ENCODE measurements at regions not wholly inside any gene's neighbourhood (a gene's known extent, or its start where the extent isn't known, plus 50 kb on each side); places are given as distances from the start of the nearest gene placed in this dataset.

GRCh38 chr2:240227538-240228428, 87.3 kb upstream of the OTOS start:
- peak; percentile 56 for DNase-seq

GRCh38 chr2:240229005-240229404, 88.5 kb upstream of the OTOS start:
- no peak for DNase-seq

DNA sequence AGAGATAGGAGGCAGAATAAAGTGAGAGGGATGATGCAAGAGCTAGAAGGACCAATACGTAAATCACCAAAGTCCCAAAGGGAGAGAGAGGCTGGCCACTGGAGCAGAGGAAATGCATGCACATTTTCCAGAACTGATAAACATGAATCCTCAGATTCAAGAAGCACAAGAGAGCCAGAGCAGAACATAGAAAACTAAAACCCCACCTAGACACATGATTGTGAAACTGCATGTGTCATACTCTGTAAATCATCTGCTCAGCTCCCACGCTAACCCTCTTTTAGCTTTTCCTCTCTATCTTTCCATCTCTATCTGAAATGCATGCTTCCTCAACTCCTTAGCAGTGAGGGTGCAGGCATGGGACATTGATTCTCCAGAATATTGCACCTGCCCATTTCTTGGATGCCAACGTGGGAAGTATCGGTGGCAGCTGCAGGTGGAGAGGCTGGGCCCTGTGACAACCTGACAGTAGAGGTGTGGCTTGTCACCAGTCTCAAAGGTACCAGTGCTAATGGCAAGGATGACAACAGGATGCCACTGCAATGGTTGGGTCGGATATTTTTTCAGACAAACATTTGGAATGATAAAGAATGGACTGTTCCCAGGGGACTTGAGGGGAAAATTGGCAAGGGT, 89.3 kb upstream of the OTOS start:
- DNase-seq, result no peak

DNA sequence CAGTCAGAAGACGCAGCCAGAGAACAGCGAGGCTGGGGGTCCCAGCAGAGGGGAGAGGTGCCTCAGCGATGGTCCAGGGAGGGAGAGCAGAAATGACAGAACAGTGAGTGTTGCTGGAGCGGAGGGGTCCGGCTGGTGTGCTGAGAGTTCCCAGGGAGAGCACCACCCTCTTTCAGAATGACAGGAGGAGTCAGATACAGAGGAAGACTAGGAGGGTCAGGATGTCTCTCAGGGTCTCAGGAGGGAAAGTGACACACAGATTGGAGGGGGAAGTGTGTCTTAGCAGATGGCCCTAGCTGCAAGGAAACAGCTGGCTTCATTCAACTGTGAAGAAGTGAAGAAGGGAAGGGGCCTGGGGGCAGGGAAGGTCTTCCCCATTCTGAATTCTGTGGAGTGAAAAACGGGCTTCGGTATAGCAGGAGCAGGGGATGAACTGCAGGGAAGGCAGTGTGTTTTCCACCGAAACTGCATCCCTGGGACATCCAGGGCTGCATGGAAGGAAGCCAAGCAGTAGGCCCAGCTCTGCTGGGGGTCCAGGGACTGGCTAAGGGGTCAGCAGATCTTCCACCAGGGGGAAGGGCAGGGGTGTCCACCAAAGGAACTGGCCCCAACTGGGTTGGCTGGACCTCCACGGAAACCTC, 90.0 kb upstream of the OTOS start:
- DNase-seq, result peak; percentile 44

DNA sequence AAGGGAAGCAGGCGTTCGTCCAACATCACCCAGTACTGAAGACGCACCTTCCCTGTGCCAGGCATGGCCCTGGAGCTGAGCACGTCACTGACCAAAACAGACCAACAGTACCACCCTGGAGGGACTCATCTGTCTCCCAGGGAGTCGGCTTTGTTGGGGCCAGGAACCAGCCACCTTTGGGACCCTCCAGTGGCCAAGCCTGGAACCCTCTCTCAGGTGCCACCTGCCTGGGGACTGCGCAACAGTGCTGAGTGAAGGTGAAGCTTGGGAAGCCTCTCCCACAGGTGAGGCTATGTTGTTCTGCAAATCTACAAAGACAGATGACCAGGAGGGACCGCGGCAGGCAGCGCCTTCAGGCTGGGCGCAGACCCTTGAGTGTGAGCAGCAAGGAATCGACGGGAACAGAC, 91.4 kb upstream of the OTOS start:
- peak; percentile 58 for DNase-seq

DNA sequence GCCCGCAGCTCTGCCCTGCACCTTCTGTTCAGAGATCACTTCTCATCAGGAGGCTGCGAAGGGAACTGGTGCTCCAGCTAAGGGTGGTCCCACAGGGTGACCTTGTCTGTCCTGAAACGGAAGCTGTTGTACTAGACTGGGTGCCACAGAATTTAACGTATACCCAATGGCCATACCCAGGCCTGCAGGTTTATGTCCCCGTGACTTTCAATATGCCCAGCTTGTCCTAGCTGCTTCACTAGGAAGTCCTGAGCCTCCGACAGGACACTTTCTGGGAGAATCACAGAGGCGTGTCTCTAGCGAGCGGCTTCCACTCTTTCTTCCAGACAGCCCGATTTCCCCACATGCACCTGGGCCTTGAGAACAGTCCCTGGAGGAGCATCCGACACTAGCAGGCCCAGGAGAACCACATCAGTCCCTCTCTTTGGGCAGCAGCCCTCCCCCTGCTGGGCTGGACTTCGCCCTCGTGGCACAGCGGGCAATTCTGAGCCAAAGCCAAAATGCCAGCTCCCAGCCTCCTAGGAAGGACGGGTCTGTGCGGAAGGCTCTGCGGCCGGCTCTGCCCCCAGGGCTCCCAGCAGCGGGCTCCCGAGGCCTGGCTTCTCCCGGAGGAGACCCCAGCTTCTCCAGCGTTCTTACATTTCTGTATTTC, 91.9 kb upstream of the OTOS start:
- DNase-seq, result peak; percentile 34

- peak; percentile 88 for DNase-seq
These were observed 92.8 kb upstream of the OTOS start for GRCh38 chr2:240232961-240233884.

- DNase-seq, result peak; percentile 59
These were observed 93.5 kb upstream of the OTOS start for GRCh38 chr2:240233885-240234502.

DNA sequence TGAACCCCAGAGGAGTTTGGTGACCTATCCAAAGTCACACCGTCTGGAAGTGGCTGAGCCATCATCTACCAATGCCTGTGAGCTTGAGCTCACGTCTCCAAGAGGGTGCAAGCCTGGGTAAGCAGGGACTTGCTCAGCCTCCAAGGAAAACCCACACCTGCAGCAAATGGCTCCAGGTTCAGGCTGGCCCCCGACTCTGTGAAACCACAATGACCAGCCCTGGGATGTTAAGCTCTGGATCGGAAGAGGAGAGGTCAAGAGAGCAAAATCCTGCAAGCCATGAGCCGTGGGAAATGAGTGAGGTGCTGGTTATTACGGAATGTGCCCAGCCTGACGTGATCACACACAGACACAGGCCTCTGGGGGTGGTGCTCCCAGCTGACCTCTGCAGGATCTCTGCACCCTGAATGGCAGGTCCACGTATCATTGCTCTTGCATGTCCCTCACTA, 94.1 kb upstream of the OTOS start:
- DNase-seq, result peak; percentile 53

DNA sequence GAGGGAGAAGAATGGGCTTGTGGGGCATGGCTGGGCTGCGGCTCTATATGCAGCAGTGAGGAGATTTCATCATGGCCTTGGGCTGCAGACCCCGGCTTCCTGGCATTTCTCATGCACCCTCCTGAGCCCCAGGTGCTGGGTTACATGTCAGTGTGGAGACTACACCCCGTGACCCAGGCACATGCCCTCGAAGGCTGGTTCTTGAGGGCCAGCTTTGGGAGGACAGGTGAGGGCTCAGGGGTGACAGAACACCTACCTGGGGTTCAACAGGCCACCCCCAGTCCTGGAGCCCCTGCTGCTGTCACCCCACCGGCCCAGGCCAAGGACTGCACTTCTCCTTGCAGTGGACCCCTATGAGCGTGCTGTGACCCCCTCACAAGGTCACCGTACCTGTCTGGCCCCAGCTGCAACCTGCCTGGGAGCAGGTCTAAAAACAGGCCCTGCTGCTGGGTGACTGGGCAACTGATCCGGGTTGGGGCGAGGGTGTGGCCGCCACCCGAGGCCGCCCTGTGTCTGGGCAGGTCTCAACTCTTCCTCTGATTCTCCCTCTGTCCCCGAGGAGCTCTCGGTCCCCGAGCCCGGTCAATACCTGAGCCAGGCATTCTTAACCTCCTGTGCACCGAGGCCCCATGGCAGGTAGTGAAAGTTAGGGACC, 94.8 kb upstream of the OTOS start:
- peak; percentile 58 for DNase-seq

DNA sequence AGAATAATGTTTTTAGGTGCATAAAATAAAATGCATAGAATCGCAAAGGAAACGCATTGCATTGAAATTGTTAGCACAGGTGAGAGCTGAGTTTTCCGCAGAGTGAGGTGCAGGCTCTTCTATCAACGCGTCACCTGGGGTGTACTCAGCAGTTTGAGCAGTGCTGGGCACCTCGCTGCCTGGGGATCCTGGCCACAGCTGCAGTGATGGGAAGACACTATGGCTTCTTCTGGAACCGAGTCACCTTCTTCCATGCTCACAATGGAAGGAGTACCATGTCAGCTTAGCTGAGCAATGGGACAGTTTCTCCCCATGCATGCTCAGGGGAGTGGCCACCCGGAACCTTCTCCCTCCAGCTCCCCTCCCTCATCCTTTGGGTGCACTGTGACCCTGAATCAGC, 95.4 kb upstream of the OTOS start:
- peak; percentile 51 for DNase-seq

DNA sequence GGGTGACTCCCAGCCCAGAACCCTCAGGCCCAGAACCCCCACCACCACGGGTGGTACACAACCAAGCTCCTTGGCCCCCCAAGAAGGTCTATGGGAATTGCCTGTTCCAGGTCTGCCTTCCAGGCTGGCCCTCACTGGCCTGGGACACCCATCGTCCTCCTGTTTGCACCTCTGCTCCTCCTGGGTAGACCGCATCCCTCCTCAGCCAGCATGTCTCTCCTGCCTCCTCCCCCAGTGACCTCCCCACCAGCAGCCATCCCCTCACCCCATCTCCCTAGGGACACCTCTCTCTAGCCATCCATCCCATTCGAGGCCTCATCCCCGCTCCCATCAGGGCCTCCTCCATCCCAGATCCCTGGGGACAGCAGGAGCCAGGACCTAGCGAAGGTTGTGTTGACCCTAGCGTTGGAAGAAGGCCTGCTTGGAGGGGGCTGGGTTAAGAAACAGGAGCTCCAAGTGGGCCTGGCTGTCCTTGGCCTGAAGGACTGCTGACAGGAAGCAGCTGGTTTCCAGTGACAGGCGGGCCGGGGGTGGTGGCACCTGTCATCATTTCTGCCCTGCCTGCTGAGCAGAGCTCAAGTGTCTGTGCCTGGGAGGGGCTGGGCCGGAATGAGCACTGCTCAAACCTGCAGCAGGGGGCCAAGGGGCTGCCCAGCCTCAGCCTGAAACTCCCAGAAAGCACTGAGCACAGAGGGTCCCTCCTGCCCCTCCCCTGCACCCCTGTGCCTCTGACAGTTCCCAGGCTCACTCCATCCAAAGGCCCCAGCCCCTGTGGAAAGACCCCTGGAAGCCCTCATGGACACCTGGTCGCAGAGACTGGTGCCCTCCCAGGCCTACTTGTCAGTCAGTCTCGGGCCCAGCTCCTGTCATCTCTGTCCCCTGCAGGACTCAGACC, 96.0 kb upstream of the OTOS start:
- DNase-seq, result peak; percentile 58

DNA sequence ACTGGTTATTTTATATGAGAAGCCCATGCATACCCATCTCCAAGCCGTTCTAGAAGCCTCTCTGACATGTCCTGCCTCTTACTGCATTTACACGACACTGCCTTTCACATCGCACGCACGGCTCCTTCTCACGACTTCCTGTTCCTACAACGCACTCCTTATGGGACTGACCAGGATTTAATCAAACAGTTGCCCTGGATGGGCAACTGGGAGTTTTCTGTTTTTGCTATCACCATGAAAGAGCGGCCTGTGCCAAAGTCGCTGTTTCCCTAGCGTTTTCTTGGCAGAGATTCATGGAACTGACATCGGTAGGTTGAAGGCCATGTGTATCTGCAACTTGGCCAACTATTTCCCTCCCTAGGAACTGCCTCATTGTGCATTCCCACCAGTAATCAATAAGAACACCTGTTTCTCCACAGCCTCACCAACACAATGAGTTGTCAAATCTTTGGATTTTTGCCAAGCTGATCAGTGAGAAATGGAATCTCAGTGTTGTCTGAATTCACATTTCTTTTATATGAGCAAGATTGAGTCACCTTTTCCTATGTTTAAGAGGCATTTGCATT, 97.2 kb upstream of the OTOS start:
- no peak for DNase-seq

DNA sequence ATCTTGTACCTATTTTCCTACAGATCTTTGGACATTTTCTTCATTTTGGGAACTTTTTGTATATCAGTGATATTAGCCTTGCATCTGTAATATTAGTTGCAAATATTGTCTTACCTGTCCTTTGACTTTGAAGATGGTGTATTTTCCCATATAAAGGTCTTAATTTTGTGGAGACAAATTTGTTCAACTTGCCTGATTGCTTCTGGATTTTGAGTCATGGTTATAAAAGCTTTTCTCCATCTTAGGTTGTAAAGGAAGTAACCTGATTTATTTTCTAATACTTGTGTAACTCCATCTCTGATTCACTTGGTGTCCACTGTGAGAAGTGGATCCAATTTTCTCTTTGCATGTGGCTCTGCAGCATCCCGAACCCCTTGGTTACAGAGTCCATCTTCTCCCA, 97.7 kb upstream of the OTOS start:
- DNase-seq, result no peak

DNA sequence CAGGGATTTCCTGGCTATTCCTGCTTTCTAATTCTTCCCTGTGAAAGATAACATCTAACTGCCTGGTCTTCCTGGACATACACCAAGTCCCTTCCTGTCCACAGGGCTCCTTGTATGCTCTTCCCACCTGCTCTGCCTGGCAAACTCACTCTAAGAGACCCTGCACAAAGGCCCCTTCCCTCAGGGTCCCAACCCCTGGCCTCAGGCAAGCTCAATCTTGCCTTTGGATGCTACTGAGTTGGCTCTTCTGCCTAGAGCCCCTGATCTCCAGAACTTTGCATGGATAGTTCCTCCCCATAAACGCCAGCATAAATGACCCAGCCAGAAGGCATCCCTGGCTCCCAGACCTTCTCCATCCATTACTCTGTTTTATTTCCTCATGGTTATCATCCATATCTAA, 98.3 kb upstream of the OTOS start:
- no peak for DNase-seq

DNA sequence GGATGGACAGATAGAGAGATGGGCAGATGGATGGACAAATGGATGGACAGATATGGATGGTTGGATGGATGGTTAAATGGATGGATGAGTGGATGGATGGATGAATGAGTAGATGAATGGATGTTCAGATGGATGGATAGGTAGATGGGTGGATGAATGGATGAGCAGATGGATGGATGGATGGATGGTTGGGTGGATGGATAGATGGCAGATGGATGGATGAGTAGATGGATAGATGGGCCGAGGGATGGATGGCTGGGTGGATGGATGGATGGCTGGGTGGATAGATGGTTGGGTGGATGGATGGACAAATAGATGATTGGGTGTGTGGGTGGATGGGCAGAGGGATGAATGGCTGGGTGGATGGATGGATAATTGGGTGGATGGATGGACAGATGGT, 98.9 kb upstream of the OTOS start:
- DNase-seq, result no peak

DNA sequence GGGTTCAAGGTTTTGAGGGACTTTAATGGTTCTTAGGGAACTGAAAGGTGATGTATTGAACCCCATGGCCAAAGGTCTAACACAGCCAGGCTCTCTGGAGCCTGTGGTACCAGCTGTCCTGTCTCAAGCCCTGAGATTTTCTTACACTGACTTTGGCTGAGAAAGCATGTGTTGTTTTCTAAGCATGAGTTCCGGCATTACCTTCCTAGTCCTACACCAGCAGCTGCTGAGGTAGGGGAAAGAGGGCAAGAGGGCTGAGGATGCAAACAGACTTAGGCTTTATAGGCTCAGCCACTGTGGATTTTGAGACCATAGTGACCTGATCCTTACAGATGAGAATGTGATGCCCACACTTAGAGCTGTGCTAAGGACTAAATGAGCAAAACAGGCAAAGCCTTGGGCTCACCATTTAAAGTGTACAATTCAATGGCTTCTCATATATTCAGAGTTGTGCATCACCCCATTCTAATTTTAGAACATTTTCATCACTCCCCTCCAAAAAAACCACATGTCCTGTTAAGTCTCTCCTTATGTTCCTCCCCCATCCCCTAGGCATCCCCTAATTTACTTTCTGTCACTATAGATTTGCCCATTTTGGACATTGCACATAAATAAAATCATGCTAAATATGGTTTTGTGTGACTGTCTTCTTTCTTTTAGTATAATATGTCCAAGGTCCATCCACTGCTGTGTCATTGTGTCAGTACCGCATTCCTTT, 99.7 kb upstream of the OTOS start:
- no peak for DNase-seq

GRCh38 chr2:240240781-240241180, 100.3 kb upstream of the OTOS start:
- no peak for DNase-seq

DNA sequence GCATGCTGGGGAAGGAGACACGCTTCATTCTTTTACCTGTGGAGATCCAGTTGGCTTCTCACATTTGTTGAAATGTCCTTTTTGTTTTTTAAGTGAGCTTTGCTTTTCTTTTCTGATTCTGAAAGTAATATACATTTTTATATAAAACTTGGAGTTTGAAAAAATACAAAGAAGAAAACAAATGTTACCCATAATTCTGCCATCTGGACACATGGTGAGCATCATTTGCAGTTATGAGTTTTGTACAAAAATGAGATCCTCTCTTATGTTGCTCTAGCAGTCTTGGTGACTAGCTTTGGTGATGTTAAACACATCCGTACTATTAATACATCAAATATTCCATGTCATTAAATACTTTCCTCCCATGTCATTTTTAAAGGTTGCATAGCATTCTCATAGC, 101.1 kb upstream of the OTOS start:
- no peak for DNase-seq
